ENCODE measurements at regions not wholly inside any gene's neighbourhood (a gene's known extent, or its start where the extent isn't known, plus 50 kb on each side); places are given as distances from the start of the nearest gene placed in this dataset.
A peak's percentile ranks its signal among the peaks of the same experiment; 100 is the strongest.
"Not testable (repeated sequence)": the region's sequence is repeated elsewhere in the genome, so short reads cannot be mapped to it uniquely, and the experiment has no call there.

DNA sequence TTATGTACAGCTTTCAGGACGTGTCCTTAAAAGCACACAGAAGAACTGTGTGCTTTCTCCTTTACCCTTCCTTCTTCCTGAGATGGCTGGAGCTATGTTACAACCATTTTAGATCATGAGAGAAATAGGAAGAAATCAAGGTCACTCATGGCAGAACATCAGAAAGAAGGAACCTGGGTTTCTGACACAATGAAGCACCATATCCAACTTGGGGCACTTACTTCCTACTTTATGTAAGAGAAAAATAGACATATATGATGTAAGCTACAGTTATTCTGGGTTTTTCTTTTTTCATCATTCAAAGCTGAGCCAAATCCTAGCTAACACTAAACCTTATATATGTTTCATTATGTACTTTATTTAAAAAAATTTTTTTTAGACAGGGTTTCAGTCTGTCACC lies 79.5 kb downstream of the FAM161A start:
- no peak for DNase-seq

DNA sequence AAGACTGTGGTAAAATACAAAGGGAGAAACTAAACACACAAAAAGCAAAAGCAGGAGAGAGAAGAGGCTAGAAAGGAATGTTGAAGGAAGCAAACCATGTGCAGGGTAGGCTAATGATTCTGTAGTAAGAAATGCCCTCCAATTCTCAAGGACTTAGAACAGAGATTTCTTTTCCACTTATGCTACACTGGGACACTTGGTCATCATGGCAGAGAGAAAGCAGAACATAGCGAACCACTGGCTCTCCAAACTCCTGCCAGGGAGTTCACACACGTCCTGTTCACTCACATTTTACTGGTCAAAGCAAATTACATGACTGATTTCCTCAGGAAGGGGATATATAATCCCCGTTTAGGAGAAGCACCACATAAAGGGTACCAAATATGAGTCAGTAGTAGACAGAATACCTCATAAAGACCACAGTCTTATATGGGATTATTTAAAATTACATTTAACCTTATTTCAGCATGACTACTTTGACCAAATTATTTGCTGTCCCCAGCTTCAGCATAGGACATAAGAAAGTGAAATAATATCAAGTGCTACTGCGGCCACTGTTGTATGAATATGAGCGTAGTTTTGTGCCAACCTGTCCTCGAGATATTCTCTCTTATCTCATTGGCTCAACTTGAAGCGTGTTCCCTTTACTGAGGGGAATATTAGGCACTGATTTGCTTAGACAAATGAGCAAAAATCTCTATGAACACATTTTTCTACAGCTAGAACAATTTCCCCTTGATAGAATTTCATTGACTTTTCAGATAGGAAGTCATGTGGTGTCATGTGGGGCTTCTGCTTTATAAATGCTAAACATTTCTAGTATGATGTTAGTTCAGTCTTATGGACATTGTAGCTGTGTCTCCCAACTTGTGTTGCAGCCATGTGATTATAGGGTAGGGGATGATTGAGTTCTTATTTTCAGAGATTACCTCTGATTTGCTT lies 81.7 kb downstream of the FAM161A start:
- no peak for DNase-seq

GRCh38 chr2:61770746-61771145 lies 83.1 kb downstream of the FAM161A start:
- DNase-seq, result no peak

GRCh38 chr2:61770298-61770697 lies 83.6 kb downstream of the FAM161A start:
- no peak for DNase-seq

GRCh38 chr2:61769093-61769675 lies 84.7 kb downstream of the FAM161A start:
- DNase-seq, result no peak

DNA sequence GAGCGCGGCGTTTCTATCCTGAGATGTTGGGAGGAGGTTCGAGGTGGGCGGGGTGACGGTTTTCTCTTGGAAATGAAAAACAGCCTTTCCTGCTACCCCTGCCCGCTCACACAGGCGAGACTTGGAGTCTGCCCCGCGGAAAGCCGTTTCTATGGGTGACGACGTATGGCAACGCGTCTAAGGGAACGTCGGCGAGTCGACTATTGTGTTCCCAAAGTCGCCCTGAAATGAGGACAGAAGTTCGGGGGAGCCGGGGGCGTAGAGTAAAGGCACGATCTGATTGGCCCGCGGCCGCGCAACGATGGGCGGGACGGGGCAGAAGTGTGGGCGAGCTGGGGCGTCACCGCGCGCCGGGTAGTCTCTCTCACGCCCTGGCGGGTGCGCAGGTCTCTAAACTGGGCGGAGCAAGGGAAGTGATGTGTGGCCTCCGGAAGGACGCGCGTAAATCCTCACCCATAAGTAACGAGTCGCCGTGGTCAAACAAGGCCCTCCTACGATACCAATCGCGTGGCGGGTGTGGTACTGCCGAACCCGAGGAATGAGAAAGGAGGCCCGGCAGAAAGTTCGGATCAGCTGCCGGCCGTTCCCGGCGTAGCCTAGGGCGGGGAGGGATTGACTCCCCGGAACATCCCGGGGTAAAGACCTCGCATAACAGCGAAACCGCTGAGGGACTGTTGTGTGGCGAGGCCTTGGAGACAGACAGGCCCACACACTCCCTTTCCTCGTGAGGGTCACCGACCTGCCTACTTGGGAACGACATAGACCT lies 89.6 kb downstream of the FAM161A start:
- peak; percentile 95 for DNase-seq

- DNase-seq, result no peak
Observed at GRCh38 chr2:61763605-61764034, 90.2 kb downstream of the FAM161A start.

DNA sequence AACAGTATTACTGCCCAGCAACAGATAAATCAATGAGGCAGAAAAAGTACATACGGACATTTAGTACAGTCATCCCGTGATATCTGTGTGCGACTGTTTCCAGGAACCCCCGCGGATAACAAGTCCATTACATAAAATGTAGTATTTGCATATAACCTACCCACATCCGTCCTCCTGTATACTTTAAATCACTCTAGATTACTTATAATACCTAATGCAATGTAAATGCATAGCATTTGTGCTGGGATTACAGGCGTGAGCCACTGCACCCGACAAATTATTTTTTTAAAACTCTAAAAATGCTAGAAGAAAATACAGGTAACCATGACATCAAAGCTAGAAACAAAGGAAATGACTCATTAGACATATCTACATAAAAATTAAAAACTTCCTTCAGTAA lies 91.6 kb downstream of the FAM161A start:
- DNase-seq, result no peak

GRCh38 chr2:61759718-61760117 lies 94.1 kb downstream of the FAM161A start:
- DNase-seq, result no peak

DNA sequence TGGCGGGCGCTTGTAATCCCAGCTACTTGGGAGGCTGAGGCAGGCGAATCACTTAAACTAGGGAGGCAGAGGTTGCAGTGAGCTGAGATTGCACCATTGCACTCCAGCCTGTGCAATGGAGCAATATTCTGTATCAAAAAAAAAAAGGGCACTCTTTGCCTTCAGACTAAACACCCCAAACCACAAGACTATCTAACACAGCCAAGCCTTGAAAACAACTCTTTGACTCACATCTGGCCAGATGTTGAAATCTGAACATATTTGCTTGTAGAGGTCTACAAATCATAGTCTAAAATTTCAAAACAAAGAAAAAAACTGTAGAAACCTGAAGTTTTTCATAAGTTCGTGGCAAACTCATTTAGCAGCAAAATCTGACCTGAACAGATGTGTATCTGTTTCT lies 94.9 kb downstream of the FAM161A start:
- DNase-seq, result no peak

GRCh38 chr2:61758159-61758558 lies 95.7 kb downstream of the FAM161A start:
- DNase-seq, result no peak

DNA sequence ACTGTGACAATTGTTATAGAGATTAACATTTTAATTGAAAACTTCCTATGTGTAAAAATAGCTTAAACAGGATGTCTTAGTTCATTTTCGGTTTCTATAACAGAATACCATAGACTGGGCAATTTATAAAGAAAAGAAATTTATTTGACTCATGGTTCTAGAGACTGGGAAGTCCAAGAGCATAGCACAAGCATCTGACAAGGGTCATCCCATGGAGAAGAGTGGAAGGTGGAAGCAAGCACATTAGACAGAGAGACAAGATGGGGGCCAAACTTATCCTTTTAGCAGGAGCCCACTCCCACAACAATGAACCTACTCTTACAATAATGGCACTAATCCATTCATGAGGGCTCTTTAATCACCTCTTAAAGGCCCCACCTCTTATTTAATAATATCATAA lies 100.3 kb downstream of the FAM161A start:
- DNase-seq, result no peak

- DNase-seq, result no peak
Observed at GRCh38 chr2:61750624-61751023, 103.2 kb downstream of the FAM161A start.

DNA sequence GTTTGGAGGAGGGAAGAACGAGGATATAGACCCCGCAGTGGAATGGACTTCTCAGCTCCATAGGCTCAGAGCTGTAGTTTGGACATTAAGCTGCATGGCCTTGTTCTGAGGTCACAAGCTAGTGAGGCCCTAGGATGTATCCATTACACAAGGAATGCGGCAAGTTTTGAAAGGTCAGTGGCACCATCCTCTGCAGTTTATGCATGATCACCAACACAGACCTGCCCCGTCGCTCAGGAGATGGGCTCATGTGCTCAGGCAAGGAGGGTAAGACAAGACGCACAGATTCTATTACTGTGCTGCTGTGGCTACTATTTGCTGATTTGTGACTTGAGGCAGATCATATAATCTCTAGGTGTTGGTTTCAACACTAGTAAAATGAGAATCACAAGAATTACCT lies 110.9 kb downstream of the FAM161A start:
- DNase-seq, result no peak

DNA sequence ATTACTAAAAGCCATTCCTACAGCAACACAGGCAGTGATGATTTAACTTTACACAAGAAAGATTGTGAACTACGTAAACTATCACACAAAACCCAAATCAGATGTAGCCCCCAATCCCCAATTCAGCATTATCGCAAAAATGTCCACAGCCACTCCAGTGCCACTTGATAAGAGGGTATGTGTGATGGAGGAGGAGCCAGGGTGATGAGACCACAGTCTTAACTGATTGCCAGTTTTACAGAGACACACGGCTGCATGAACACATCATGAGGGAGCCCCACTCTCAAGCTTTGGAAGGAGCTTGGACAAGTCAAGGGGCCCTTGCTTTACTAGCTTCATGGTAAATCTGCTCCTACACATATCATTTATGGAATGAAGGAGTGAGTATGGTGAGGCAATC lies 116.0 kb downstream of the FAM161A start:
- no peak for DNase-seq

DNA sequence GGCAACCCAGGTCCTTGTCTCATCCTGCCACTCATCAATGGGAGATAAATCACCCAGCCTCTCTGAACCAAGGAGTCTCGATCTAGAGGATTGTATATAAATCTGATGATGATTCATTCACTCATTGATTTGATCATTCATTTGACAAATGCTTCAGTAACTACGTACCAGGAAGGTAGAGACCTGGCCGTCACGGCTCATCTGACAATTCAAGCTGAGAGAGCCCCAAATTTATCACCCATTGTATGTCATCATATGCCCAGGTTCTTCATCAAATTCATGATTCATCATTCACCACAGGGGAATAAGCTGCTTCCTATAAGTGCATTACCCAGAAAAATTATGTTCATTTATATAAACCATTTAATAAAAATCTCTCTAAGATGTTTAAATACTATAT lies 116.9 kb downstream of the FAM161A start:
- DNase-seq, result no peak

GRCh38 chr2:61733563-61733962 lies 120.3 kb downstream of the FAM161A start:
- no peak for DNase-seq

GRCh38 chr2:61732787-61733186 lies 121.1 kb downstream of the FAM161A start:
- no peak for DNase-seq

GRCh38 chr2:61727746-61728145 lies 126.1 kb downstream of the FAM161A start:
- DNase-seq, result no peak

DNA sequence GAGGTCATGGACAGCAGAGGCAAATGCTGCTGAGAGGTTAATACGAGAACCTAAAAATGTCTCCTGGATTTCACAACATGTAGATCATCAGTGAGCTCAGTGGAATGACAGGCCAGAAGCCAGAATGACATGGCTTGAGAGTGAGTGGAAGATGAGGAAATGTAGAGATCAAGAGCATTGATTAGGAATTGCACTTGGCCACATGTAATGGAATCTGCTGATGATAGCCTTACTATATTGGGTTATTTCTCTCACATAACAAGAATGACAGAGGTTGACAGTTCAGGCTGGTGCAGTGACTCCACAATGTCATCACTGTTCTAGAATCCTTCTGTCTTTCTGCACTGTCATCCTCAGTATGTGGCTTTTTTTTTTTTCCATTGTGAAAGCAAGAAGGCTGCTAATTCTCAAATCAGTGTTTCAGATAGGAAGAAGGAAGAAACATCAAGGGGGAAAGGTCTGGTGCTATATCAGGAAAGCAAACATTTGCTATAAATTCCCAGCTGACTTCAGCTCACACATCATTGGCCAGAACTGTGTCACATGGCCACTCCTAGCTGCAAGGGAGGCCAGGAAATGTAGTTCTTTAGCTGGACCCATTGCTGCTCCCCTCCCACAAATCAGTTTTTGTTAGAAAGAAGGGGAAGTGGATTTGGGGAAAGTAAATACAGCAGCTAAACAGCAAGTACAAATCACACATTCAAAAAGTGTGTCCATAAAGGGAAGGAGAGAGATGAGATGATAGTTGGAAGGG lies 127.2 kb downstream of the FAM161A start:
- no peak for DNase-seq

GRCh38 chr2:61723364-61723763 lies 130.5 kb downstream of the FAM161A start:
- not testable (repeated sequence) for DNase-seq

DNA sequence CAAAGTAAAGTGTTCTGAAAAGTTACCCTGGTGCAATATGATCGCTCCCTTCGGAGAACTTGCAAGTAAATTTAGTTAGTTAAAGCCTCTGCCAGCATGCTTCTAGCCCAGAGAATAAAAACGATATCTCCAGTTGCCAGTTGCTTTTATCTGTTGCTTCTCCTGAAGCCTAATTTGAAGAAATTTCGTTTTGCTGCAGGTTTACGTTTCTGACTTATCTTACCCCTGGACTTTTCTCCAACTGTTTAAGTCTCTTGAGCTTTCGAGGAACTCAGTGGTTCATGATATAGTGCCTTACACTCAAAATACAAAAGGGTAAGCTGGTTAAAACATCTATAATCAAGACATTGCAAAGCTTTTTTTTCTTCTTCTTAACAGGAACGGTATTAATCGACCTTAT lies 131.1 kb downstream of the FAM161A start:
- DNase-seq, result no peak

- DNase-seq, result no peak
Observed at GRCh38 chr2:61722318-61722717, 131.5 kb downstream of the FAM161A start.
